HepG2 (cell line): ENCODE measurements at regions not wholly inside any gene's neighbourhood (a gene's known extent, or its start where the extent isn't known, plus 50 kb on each side); places are given as distances from the start of the nearest gene placed in this dataset.

Experiments used
- ARID4A ChIP-seq: sonication (generic); formaldehyde crosslinking; IDR thresholded peaks from 2 replicates; pipeline ENCODE4 v1.5.0; 2020; ENCODE audit warnings: mild to moderate bottlenecking, missing genetic modification reagents, borderline replicate concordance
- ATF1 ChIP-seq: IDR thresholded peaks from 2 replicates; pipeline ENCODE4 v1.6.1; 2016; ENCODE audit warnings: mild to moderate bottlenecking, control low read depth
- CCDC6 ChIP-seq: sonication (generic); formaldehyde crosslinking; IDR thresholded peaks from 2 replicates; pipeline ENCODE4 v1.8.1; 2022; ENCODE audit warnings: mild to moderate bottlenecking, missing genetic modification reagents, moderate library complexity
- CREB3 ChIP-seq: sonication (generic); formaldehyde crosslinking; IDR thresholded peaks from 2 replicates; pipeline ENCODE4 v1.5.0; 2020; ENCODE audit warnings: missing genetic modification reagents
- FOXK2 ChIP-seq: fragments of 450-650 bp; IDR thresholded peaks from 2 replicates; pipeline ENCODE4 v1.6.1; 2016
- HDAC6 ChIP-seq: fragments of 200-600 bp; sonication (generic); IDR thresholded peaks from 2 replicates; pipeline ENCODE4 v1.7.0; 2017; ENCODE audit warnings: mild to moderate bottlenecking, antibody characterized with exemption, low read length, low read depth
- HNRNPL ChIP-seq: fragments of 200-400 bp; formaldehyde crosslinking; IDR thresholded peaks from 2 replicates; pipeline ENCODE4 v1.6.1; 2017; ENCODE audit warnings: mild to moderate bottlenecking, low read depth, low read length
- NR3C1 ChIP-seq: sonication (generic); formaldehyde crosslinking; IDR thresholded peaks from 2 replicates; pipeline ENCODE4 v1.4.0; 2020; ENCODE audit warnings: missing genetic modification reagents
- NRL ChIP-seq: sonication (generic); formaldehyde crosslinking; IDR thresholded peaks from 2 replicates; pipeline ENCODE4 v1.5.0; 2020; ENCODE audit warnings: missing genetic modification reagents, mild to moderate bottlenecking, moderate library complexity, borderline replicate concordance
- ONECUT2 ChIP-seq: sonication (generic); formaldehyde crosslinking; IDR thresholded peaks from 2 replicates; pipeline ENCODE4 v1.4.0; 2020; ENCODE audit warnings: missing genetic modification reagents
- PAWR ChIP-seq: sonication (generic); formaldehyde crosslinking; IDR thresholded peaks from 2 replicates; pipeline ENCODE4 v1.4.0; 2020; ENCODE audit warnings: missing genetic modification reagents, mild to moderate bottlenecking, borderline replicate concordance
- PHB2 ChIP-seq: fragments of 450-650 bp; IDR thresholded peaks from 2 replicates; pipeline ENCODE4 v1.6.1; 2018; ENCODE audit not compliant: partially characterized antibody
- POGZ ChIP-seq: sonication (generic); formaldehyde crosslinking; IDR thresholded peaks from 2 replicates; pipeline ENCODE4 v1.4.0; 2020; ENCODE audit warnings: mild to moderate bottlenecking, missing genetic modification reagents
- RFXAP ChIP-seq: sonication (generic); formaldehyde crosslinking; IDR thresholded peaks from 2 replicates; pipeline ENCODE4 v1.4.0; 2020; ENCODE audit warnings: missing genetic modification reagents, borderline replicate concordance
- RNF219 ChIP-seq: sonication (generic); formaldehyde crosslinking; IDR thresholded peaks from 2 replicates; pipeline ENCODE4 v1.5.0; 2020; ENCODE audit warnings: mild to moderate bottlenecking, missing genetic modification reagents
- SIX4 ChIP-seq: sonication (generic); formaldehyde crosslinking; IDR thresholded peaks from 2 replicates; pipeline ENCODE4 v1.4.0; 2020; ENCODE audit warnings: missing genetic modification reagents
- SOX5 ChIP-seq: IDR thresholded peaks from 2 replicates; pipeline ENCODE4 v1.6.1; 2016; ENCODE audit warnings: borderline replicate concordance
- ZBTB3 ChIP-seq: sonication (generic); formaldehyde crosslinking; IDR thresholded peaks from 2 replicates; pipeline ENCODE4 v1.4.0; 2020; ENCODE audit warnings: low read depth, mild to moderate bottlenecking, moderate library complexity, missing genetic modification reagents, borderline replicate concordance
- ZC3H4 ChIP-seq: sonication (generic); formaldehyde crosslinking; IDR thresholded peaks from 2 replicates; pipeline ENCODE4 v1.4.0; 2020; ENCODE audit warnings: missing genetic modification reagents, borderline replicate concordance
- ZFP82 ChIP-seq: sonication (generic); formaldehyde crosslinking; IDR thresholded peaks from 2 replicates; pipeline ENCODE4 v1.5.1; 2020; ENCODE audit warnings: mild to moderate bottlenecking, missing genetic modification reagents, borderline replicate concordance
- ZNF124 ChIP-seq: sonication (generic); formaldehyde crosslinking; IDR thresholded peaks from 2 replicates; pipeline ENCODE4 v1.4.0; 2020; ENCODE audit warnings: missing genetic modification reagents
- ZNF547 ChIP-seq: sonication (generic); formaldehyde crosslinking; IDR thresholded peaks from 2 replicates; pipeline ENCODE4 v1.5.1; 2020; ENCODE audit warnings: mild to moderate bottlenecking, missing genetic modification reagents
- ZNF749 ChIP-seq: sonication (generic); formaldehyde crosslinking; IDR thresholded peaks from 2 replicates; pipeline ENCODE4 v1.8.0; 2022; ENCODE audit warnings: mild to moderate bottlenecking, missing genetic modification reagents, moderate library complexity, borderline replicate concordance
- ZNF83 ChIP-seq: sonication (generic); formaldehyde crosslinking; IDR thresholded peaks from 2 replicates; pipeline ENCODE4 v1.4.0; 2020; ENCODE audit warnings: missing genetic modification reagents, mild to moderate bottlenecking, borderline replicate concordance
- ZSCAN30 ChIP-seq: sonication (generic); formaldehyde crosslinking; IDR thresholded peaks from 2 replicates; pipeline ENCODE4 v1.5.0; 2020; ENCODE audit warnings: mild to moderate bottlenecking, missing genetic modification reagents

GRCh38 chr10:95133016-95133752 is 60.9 kb upstream of the ACSM6 start (continued):
- peak; percentile 45; the same call in 1 of the 2 replicates for TF ChIP-seq ARID4A
- TF ChIP-seq RNF219 = no peak
- 0 out of 2 replicates have a peak, but pooled peaks have one; percentile 61 for TF ChIP-seq ZNF124 (CRISPR knock-in tag)
- TF ChIP-seq ZBTB3 (CRISPR knock-in tag) = no peak
- TF ChIP-seq ATF1 (CRISPR knock-in tag) = no peak
- TF ChIP-seq POGZ (CRISPR knock-in tag) = peak; percentile 72
- TF ChIP-seq CREB3 = no peak
- TF ChIP-seq ZNF749 (CRISPR knock-in tag) = no peak
- TF ChIP-seq PHB2 = no peak
- peak; percentile 39; the same call in 1 of the 2 replicates for TF ChIP-seq RFXAP (CRISPR knock-in tag)
- TF ChIP-seq SIX4 = no peak
- no peak for TF ChIP-seq ZNF83 (CRISPR knock-in tag)
- no peak for TF ChIP-seq ONECUT2 (CRISPR knock-in tag)
- no peak for TF ChIP-seq ZFP82
- no peak for TF ChIP-seq FOXK2
- no peak for TF ChIP-seq HNRNPL
- peak; percentile 67; the same call in 1 of the 2 replicates for TF ChIP-seq CCDC6
- TF ChIP-seq HDAC6 = no peak
- no peak for TF ChIP-seq NR3C1 (CRISPR knock-in tag)
- peak; percentile 47; the same call in 1 of the 2 replicates for TF ChIP-seq SOX5 (CRISPR knock-in tag)
- no peak for TF ChIP-seq NRL
- TF ChIP-seq ZC3H4 (CRISPR knock-in tag) = no peak
- no peak for TF ChIP-seq ZSCAN30 (CRISPR knock-in tag)
- TF ChIP-seq PAWR (CRISPR knock-in tag) = no peak
- peak; percentile 30; the same call in 1 of the 2 replicates for TF ChIP-seq ZNF547 (CRISPR knock-in tag)
